ENCODE measurements at regions not wholly inside any gene's neighbourhood (a gene's known extent, or its start where the extent isn't known, plus 50 kb on each side); places are given as distances from the start of the nearest gene placed in this dataset.

GRCh38 chr13:107969546-107969945, 245.8 kb downstream of the LIG4 start:
- no peak for DNase-seq
- intact Hi-C loops (cut with DNase I) = no loop called here
- no peak for TF ChIP-seq CTCF (IDR thresholded peaks at IDR 0.05)
- no peaks in the 10 kb centered on the region for H3K36me3 ChIP-seq
- H3K4me1 ChIP-seq = no peaks in the 10 kb centered on the region
- no peak overlapping the region for H3K27ac ChIP-seq
- H3K27me3 ChIP-seq = no peaks in the 10 kb centered on the region
- WGBS, 2 donors = 57 to 86% methylated on average over 1 of the region's 1 CpG
- no peak overlapping the region for H3K4me3 ChIP-seq
- no peaks in the 10 kb centered on the region for H3K9me3 ChIP-seq

- H3K27me3 ChIP-seq = no peaks in the 10 kb centered on the region
- H3K36me3 ChIP-seq = no peaks in the 10 kb centered on the region
- 39 to 70% methylated on average over 1 of the region's 1 CpG for WGBS, 2 donors
- no peak overlapping the region for H3K27ac ChIP-seq
- no peaks in the 10 kb centered on the region for H3K4me1 ChIP-seq
- intact Hi-C loops (cut with DNase I) = no loop called here
- no peak overlapping the region for H3K4me3 ChIP-seq
- no peak for DNase-seq
- no peak for TF ChIP-seq POLR2A (IDR thresholded peaks at IDR 0.05)
- TF ChIP-seq CTCF (IDR thresholded peaks at IDR 0.05) = no peak
- no peaks in the 10 kb centered on the region for H3K9me3 ChIP-seq
Observed at GRCh38 chr13:107968470-107968869, 246.9 kb downstream of the LIG4 start.

GRCh38 chr13:107964395-107964794, 250.9 kb downstream of the LIG4 start:
- DNase-seq = no peak
- Histone ChIP-seq H3K4me1 (no peaks in the 10 kb centered on the region), H3K9me3 (no peaks in the 10 kb centered on the region), H3K27ac (no peak overlapping the region), H3K4me3 (no peak overlapping the region), H3K27me3 (no peaks in the 10 kb centered on the region), H3K36me3 (no peaks in the 10 kb centered on the region)
- 34 to 40% methylated on average over 5 of the region's 5 CpGs for WGBS, 2 donors
- TF ChIP-seq CTCF (IDR thresholded peaks at IDR 0.05) = no peak
- no peak for TF ChIP-seq POLR2A (IDR thresholded peaks at IDR 0.05)
- intact Hi-C loops (cut with DNase I) = no loop called here

- Histone ChIP-seq H3K27me3 (no peaks in the 10 kb centered on the region), H3K36me3 (no peaks in the 10 kb centered on the region), H3K27ac (no peak overlapping the region), H3K4me1 (no peaks in the 10 kb centered on the region), H3K9me3 (no peaks in the 10 kb centered on the region), H3K4me3 (no peak overlapping the region)
- 17 to 48% methylated on average over 1 of the region's 1 CpG for WGBS, 2 donors
- TF ChIP-seq CTCF (IDR thresholded peaks at IDR 0.05) (no peak), POLR2A (IDR thresholded peaks at IDR 0.05) (no peak)
- intact Hi-C loops (cut with DNase I) = no loop called here
- no peak for DNase-seq
Observed at GRCh38 chr13:107961849-107962608, 253.3 kb downstream of the LIG4 start.

- 11 to 32% methylated on average over 1 of the region's 1 CpG for WGBS, 2 donors
- Histone ChIP-seq H3K27ac (no peak overlapping the region), H3K4me1 (no peaks in the 10 kb centered on the region), H3K27me3 (no peaks in the 10 kb centered on the region), H3K36me3 (no peaks in the 10 kb centered on the region), H3K4me3 (no peak overlapping the region), H3K9me3 (no peaks in the 10 kb centered on the region)
- TF ChIP-seq CTCF (IDR thresholded peaks at IDR 0.05) (no peak), POLR2A (IDR thresholded peaks at IDR 0.05) (no peak)
- intact Hi-C loops (cut with DNase I) = no loop called here
- DNase-seq = no peak
Observed at GRCh38 chr13:107960301-107960700, 255.0 kb downstream of the LIG4 start.
